H1 (cell line): ENCODE measurements at regions not wholly inside any gene's neighbourhood (a gene's known extent, or its start where the extent isn't known, plus 50 kb on each side); places are given as distances from the start of the nearest gene placed in this dataset.

Experiments used
- CREB1 ChIP-seq: IDR thresholded peaks from 2 replicates; pipeline ENCODE4 v1.6.1; 2012; ENCODE audit warnings: inconsistent platforms
- HDAC2 ChIP-seq, 2 experiments: fragments of 300-600 bp in 1 of 2; sonication (generic) in 1 of 2; IDR thresholded peaks; 2 replicates each; pipeline ENCODE4 v1.6.1; 2011 to 2012; ENCODE audit warnings: low read depth in 2 of 2, low read length in 2 of 2, mild to moderate bottlenecking in 2 of 2, moderate library complexity in 2 of 2, borderline replicate concordance in 1 of 2, inconsistent platforms in 1 of 2
- RNF2 ChIP-seq: fragments of 200-900, 300-1000 bp; sonication (generic); IDR thresholded peaks from 2 replicates; pipeline ENCODE4 v1.7.1; 2016; ENCODE audit warnings: borderline replicate concordance, low read depth, mild to moderate bottlenecking, antibody characterized with exemption, low read length; ENCODE audit not compliant: poor library complexity, severe bottlenecking; ENCODE audit errors: missing control alignments
- TF ChIP-seq, protein P1 (sequence below): IDR thresholded peaks from 2 replicates; pipeline ENCODE4 v1.6.1; 2012; ENCODE audit warnings: inconsistent platforms

DNA sequence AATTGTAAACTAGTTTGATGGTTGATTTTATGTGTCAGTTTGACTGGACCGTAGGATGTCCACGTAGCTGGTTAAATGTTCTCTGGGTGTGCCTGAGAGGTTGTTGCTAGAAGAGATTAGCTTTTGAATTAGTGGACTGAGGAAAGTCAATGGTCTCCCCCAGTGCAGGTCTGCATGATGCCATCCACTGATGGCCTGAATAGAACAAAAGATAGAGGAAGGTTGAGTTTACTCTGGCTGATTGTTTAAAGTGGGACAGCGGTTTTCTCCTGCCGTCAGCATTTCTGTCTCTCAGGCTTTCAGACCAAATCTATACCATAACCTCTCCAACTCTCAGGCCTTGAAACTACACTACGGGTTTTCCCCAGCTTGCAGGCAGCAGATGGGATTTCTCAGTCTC, 899.2 kb upstream of the WWC1 start:
- TF ChIP-seq CREB1 (no peak), RNF2 (no peak), HDAC2 (IDR thresholded peaks at IDR 0.05; ENCODE audit: borderline replicate concordance in 1 of 2, low read depth in 2 of 2, low read length in 2 of 2) (no peak)
- TF ChIP-seq, protein P1, sequence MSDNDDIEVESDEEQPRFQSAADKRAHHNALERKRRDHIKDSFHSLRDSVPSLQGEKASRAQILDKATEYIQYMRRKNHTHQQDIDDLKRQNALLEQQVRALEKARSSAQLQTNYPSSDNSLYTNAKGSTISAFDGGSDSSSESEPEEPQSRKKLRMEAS, result no peak
